ENCODE measurements at regions not wholly inside any gene's neighbourhood (a gene's known extent, or its start where the extent isn't known, plus 50 kb on each side); places are given as distances from the start of the nearest gene placed in this dataset.

GRCh38 chr1:87194271-87194774 is 134.4 kb upstream of the LMO4 start:
- no peak for DNase-seq (ENCODE audit: extremely low read depth in 1 of 2, low read depth in 1 of 2)

- DNase-seq (ENCODE audit: extremely low read depth in 1 of 2, low read depth in 1 of 2) = no peak
These were observed 133.8 kb upstream of the LMO4 start for GRCh38 chr1:87194856-87195255.

- DNase-seq (ENCODE audit: extremely low read depth in 1 of 2, low read depth in 1 of 2) = no peak
These were observed 132.4 kb upstream of the LMO4 start for GRCh38 chr1:87196110-87196827.

GRCh38 chr1:87197156-87197555 is 131.5 kb upstream of the LMO4 start:
- DNase-seq (ENCODE audit: extremely low read depth in 1 of 2, low read depth in 1 of 2) = no peak

- DNase-seq (ENCODE audit: extremely low read depth in 1 of 2, low read depth in 1 of 2) = no peak
These were observed 131.0 kb upstream of the LMO4 start for GRCh38 chr1:87197641-87198040.

GRCh38 chr1:87200875-87201638 is 127.6 kb upstream of the LMO4 start:
- DNase-seq (ENCODE audit: extremely low read depth in 1 of 2, low read depth in 1 of 2) = no peak

- DNase-seq (ENCODE audit: extremely low read depth in 1 of 2, low read depth in 1 of 2) = no peak
These were observed 126.9 kb upstream of the LMO4 start for GRCh38 chr1:87201768-87202167.

- no peak for DNase-seq (ENCODE audit: extremely low read depth in 1 of 2, low read depth in 1 of 2)
These were observed 126.2 kb upstream of the LMO4 start for GRCh38 chr1:87202451-87202850.

- no peak for DNase-seq (ENCODE audit: extremely low read depth in 1 of 2, low read depth in 1 of 2)
These were observed 125.6 kb upstream of the LMO4 start for GRCh38 chr1:87202922-87203655.

GRCh38 chr1:87203904-87204303 is 124.8 kb upstream of the LMO4 start:
- no peak for DNase-seq (ENCODE audit: extremely low read depth in 1 of 2, low read depth in 1 of 2)

GRCh38 chr1:87204441-87204840 is 124.2 kb upstream of the LMO4 start:
- no peak for DNase-seq (ENCODE audit: extremely low read depth in 1 of 2, low read depth in 1 of 2)

GRCh38 chr1:87204921-87205320 is 123.8 kb upstream of the LMO4 start:
- DNase-seq (ENCODE audit: extremely low read depth in 1 of 2, low read depth in 1 of 2) = no peak

GRCh38 chr1:87206044-87206831 is 122.4 kb upstream of the LMO4 start:
- no peak for DNase-seq (ENCODE audit: extremely low read depth in 1 of 2, low read depth in 1 of 2)

- no peak for DNase-seq (ENCODE audit: extremely low read depth in 1 of 2, low read depth in 1 of 2)
These were observed 120.6 kb upstream of the LMO4 start for GRCh38 chr1:87208080-87208479.

GRCh38 chr1:87208931-87209330 is 119.7 kb upstream of the LMO4 start:
- peak in 1 of 2 donors; percentile 11 for DNase-seq (ENCODE audit: extremely low read depth in 1 of 2, low read depth in 1 of 2)

- no peak for DNase-seq (ENCODE audit: extremely low read depth in 1 of 2, low read depth in 1 of 2)
These were observed 118.5 kb upstream of the LMO4 start for GRCh38 chr1:87210151-87210550.

- no peak for DNase-seq (ENCODE audit: extremely low read depth in 1 of 2, low read depth in 1 of 2)
These were observed 116.1 kb upstream of the LMO4 start for GRCh38 chr1:87212431-87213134.

- DNase-seq (ENCODE audit: extremely low read depth in 1 of 2, low read depth in 1 of 2) = no peak
These were observed 115.6 kb upstream of the LMO4 start for GRCh38 chr1:87213135-87213515.

- no peak for DNase-seq (ENCODE audit: extremely low read depth in 1 of 2, low read depth in 1 of 2)
These were observed 113.1 kb upstream of the LMO4 start for GRCh38 chr1:87215592-87215991.

GRCh38 chr1:87218618-87219017 is 110.1 kb upstream of the LMO4 start:
- DNase-seq (ENCODE audit: extremely low read depth in 1 of 2, low read depth in 1 of 2) = no peak

Measured in stimulated activated CD8-positive, alpha-beta memory T cell treated with anti-CD3 and anti-CD28 coated beads, Interleukin-7, amount 100 ng/mL, for 48 hours (primary cell).